ENCODE measurements at regions not wholly inside any gene's neighbourhood (a gene's known extent, or its start where the extent isn't known, plus 50 kb on each side); places are given as distances from the start of the nearest gene placed in this dataset.

DNA sequence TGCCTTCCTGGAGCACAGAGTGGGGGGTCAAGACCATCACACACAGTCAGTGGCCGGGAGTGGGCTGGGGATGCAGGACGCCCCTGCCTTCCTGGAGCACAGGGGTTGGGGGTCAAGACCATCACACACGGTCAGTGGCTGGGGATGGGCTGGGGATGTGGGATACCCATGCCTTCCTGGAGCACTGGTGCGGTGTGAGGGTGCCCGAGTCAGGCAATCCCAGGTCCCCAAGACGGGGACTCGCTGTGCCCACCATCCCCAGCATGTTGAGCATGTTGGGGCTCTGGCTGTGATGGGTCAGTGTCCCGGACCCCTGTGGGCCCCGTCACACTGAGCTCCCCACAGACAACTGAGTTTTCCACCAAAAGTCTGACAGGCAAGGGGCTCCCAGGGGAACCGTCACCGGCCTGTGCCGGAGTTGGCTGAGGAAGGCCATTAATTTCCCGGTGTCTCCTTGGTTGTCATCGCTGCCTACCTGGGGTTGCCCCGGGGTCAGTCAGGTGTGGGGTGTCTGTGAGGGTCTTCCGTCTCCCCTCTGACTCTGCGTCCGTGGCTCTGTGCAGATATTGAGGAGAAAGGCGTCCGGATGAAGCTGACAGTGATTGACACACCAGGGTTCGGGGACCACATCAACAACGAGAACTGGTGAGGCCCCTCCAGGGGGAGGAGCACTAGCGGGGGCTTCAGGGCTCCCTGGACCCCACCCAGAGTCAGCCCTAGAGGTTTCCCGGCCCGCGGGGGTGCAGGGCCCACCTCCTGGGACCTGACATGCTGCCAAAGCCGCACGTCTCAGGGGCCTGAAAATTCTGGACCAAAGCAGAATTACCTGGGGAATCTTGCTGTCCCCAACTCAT is 347.1 kb downstream of the SEC14L1 start:
- TF ChIP-seq YY1 (IDR thresholded peaks at IDR 0.05; ENCODE audit: borderline replicate concordance in 1 of 3, control insufficient read depth in 1 of 3, extremely low read depth in 1 of 3, insufficient read depth in 3 of 3, insufficient read length in 1 of 3, insufficient replicate concordance in 2 of 3, low read depth in 1 of 3, low read length in 2 of 3) = no peak
- TF ChIP-seq, protein P1, sequence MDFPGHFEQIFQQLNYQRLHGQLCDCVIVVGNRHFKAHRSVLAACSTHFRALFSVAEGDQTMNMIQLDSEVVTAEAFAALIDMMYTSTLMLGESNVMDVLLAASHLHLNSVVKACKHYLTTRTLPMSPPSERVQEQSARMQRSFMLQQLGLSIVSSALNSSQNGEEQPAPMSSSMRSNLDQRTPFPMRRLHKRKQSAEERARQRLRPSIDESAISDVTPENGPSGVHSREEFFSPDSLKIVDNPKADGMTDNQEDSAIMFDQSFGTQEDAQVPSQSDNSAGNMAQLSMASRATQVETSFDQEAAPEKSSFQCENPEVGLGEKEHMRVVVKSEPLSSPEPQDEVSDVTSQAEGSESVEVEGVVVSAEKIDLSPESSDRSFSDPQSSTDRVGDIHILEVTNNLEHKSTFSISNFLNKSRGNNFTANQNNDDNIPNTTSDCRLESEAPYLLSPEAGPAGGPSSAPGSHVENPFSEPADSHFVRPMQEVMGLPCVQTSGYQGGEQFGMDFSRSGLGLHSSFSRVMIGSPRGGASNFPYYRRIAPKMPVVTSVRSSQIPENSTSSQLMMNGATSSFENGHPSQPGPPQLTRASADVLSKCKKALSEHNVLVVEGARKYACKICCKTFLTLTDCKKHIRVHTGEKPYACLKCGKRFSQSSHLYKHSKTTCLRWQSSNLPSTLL (IDR thresholded peaks at IDR 0.05) = no peak
- no peak for TF ChIP-seq SMC3 (conservative IDR thresholded peaks at IDR 0.05; ENCODE audit: insufficient read depth, low read depth, low read length)
- TF ChIP-seq, protein P2, sequence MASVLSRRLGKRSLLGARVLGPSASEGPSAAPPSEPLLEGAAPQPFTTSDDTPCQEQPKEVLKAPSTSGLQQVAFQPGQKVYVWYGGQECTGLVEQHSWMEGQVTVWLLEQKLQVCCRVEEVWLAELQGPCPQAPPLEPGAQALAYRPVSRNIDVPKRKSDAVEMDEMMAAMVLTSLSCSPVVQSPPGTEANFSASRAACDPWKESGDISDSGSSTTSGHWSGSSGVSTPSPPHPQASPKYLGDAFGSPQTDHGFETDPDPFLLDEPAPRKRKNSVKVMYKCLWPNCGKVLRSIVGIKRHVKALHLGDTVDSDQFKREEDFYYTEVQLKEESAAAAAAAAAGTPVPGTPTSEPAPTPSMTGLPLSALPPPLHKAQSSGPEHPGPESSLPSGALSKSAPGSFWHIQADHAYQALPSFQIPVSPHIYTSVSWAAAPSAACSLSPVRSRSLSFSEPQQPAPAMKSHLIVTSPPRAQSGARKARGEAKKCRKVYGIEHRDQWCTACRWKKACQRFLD (CRISPR knock-in tag; IDR thresholded peaks at IDR 0.05) = no peak
- no peak for TF ChIP-seq ZC3H8 (IDR thresholded peaks at IDR 0.05)
- TF ChIP-seq, protein P3, sequence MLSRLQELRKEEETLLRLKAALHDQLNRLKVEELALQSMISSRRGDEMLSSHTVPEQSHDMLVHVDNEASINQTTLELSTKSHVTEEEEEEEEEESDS (CRISPR knock-in tag; IDR thresholded peaks at IDR 0.05) = no peak
- no peak for TF ChIP-seq EZH2 (IDR thresholded peaks at IDR 0.05; ENCODE audit: borderline replicate concordance, low read depth, low read length)
- TF ChIP-seq, protein P4, sequence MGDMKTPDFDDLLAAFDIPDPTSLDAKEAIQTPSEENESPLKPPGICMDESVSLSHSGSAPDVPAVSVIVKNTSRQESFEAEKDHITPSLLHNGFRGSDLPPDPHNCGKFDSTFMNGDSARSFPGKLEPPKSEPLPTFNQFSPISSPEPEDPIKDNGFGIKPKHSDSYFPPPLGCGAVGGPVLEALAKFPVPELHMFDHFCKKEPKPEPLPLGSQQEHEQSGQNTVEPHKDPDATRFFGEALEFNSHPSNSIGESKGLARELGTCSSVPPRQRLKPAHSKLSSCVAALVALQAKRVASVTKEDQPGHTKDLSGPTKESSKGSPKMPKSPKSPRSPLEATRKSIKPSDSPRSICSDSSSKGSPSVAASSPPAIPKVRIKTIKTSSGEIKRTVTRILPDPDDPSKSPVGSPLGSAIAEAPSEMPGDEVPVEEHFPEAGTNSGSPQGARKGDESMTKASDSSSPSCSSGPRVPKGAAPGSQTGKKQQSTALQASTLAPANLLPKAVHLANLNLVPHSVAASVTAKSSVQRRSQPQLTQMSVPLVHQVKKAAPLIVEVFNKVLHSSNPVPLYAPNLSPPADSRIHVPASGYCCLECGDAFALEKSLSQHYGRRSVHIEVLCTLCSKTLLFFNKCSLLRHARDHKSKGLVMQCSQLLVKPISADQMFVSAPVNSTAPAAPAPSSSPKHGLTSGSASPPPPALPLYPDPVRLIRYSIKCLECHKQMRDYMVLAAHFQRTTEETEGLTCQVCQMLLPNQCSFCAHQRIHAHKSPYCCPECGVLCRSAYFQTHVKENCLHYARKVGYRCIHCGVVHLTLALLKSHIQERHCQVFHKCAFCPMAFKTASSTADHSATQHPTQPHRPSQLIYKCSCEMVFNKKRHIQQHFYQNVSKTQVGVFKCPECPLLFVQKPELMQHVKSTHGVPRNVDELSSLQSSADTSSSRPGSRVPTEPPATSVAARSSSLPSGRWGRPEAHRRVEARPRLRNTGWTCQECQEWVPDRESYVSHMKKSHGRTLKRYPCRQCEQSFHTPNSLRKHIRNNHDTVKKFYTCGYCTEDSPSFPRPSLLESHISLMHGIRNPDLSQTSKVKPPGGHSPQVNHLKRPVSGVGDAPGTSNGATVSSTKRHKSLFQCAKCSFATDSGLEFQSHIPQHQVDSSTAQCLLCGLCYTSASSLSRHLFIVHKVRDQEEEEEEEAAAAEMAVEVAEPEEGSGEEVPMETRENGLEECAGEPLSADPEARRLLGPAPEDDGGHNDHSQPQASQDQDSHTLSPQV (IDR thresholded peaks at IDR 0.05) = no peak
- no peak for TF ChIP-seq BMI1 (IDR thresholded peaks at IDR 0.05; ENCODE audit: low read length)
- TF ChIP-seq, protein P5, sequence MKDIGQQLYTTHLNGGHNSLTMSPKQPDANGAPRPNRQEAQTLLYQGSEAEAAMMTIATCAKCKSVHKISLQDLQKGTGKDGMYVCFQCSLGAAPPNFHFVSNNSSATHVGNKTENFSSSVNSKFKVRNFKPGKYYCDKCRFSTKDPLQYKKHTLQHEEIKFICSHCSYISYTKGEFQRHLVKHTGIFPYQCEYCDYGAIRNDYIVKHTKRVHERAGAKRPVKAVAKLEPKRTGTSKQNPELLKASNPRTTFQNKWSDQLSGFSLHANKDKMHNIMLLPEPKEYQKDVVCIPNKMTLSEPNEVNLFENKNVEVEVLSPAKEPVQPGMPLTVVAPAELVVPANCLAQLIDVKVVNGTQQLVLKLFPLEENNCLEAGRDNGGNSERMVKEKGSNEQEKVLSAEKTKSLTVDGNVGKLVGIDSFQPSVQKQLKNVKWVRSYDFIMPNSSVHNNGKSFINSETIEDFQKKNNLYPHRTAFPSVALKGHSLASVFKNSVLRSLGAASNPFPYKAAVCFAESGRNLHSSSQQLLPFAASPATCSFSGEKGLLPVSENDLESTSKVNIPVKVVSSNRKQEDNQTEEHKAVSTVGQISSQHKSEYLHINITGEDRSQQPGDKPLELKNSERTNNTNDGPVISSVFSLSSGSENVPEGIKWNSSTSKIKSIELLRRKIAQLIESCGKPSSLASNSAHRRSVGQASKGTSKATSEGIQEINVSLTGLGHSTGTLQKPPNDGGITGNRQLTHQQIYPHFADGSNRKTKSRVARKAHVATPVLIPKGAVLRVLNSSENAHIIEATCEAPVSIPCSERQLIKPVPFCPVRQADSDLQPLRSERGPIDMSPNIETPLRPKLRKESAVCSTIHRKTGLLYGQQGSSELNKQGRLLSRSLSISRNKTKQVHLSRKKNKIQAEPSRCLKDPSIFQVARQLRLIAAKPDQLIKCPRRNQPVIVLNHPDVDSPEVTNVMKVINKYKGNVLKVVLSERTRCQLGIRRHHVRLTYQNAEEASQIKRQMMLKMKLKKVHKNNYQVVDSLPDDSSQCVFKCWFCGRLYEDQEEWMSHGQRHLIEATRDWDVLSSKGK (CRISPR knock-in tag; IDR thresholded peaks at IDR 0.05) = no peak
- no peak for TF ChIP-seq ZKSCAN3 (CRISPR knock-in tag; IDR thresholded peaks at IDR 0.05)
- TF ChIP-seq, protein P6, sequence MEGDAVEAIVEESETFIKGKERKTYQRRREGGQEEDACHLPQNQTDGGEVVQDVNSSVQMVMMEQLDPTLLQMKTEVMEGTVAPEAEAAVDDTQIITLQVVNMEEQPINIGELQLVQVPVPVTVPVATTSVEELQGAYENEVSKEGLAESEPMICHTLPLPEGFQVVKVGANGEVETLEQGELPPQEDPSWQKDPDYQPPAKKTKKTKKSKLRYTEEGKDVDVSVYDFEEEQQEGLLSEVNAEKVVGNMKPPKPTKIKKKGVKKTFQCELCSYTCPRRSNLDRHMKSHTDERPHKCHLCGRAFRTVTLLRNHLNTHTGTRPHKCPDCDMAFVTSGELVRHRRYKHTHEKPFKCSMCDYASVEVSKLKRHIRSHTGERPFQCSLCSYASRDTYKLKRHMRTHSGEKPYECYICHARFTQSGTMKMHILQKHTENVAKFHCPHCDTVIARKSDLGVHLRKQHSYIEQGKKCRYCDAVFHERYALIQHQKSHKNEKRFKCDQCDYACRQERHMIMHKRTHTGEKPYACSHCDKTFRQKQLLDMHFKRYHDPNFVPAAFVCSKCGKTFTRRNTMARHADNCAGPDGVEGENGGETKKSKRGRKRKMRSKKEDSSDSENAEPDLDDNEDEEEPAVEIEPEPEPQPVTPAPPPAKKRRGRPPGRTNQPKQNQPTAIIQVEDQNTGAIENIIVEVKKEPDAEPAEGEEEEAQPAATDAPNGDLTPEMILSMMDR (IDR thresholded peaks at IDR 0.05 in 2 of 3, conservative IDR thresholded peaks at IDR 0.05 in 1 of 3; ENCODE audit: insufficient read depth in 2 of 3, low read depth in 1 of 3, low read length in 3 of 3) = no peak
